SH-SY5Y (cell line): ENCODE measurements at regions not wholly inside any gene's neighbourhood (a gene's known extent, or its start where the extent isn't known, plus 50 kb on each side); places are given as distances from the start of the nearest gene placed in this dataset.

Experiments used
- GATA2 ChIP-seq: IDR thresholded peaks from 2 replicates; pipeline ENCODE4 v1.6.1; 2011; ENCODE audit warnings: mild to moderate bottlenecking, low read depth, low read length
- GATA3 ChIP-seq: IDR thresholded peaks from 2 replicates; pipeline ENCODE4 v1.6.1; 2011; ENCODE audit warnings: low read depth, mild to moderate bottlenecking, low read length, moderate library complexity

DNA sequence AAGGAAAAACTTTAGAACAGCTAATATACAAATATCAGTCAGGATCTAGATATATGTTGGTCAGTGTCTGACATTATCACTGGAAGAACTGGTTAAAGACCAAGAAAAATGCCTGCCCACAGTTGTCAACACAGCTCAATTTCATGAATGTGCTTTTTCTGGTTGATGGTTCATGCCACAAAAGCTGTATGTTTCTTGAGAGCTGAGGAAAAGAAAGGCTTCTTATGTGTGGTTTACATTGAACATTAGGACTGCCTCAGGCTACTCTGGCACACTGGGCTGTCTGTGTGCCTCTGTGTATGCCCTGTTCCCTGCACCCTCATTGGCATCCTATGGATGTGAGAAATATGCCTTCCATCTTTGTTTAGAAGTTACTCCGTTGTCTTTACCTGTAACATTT lies 218.8 kb upstream of the RGS6 start:
- TF ChIP-seq GATA3 (no peak), GATA2 (no peak)

GRCh38 chr14:71714225-71714624 lies 218.0 kb upstream of the RGS6 start:
- TF ChIP-seq GATA2 (no peak), GATA3 (no peak)

DNA sequence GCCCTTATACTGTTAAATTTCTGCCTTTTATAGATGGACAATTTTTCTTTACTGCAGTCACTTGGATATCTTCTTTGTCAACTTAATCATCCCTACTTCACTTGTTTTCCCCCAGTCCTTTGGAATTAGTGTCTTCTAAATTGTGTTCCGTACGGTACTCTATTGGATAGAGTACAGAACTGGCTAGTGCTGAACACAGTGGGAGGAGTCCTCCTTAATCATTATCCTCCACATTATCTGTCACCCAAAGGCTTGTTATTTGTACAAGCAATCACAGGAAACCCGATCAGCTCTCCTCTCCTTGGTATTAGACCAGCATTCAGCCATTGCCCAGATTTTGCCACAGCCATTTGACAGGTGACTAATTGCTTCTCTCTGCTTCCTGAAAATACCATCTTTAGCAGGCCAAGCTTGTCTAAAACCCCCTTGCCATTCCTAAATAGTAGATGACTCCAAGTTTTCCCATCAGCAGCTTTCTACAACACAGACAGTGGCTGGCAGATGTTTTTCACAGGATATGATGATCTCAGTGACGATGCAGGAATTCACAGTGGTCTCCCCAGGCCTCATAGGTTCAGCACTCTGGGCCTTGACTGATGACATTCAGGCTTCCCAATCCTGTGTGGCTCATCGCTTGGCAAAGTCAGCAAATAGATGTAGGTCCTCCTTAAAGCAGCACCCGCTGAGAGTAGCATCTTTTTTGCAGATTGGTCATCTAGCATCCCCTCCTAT lies 216.0 kb upstream of the RGS6 start:
- TF ChIP-seq GATA3 = no peak
- TF ChIP-seq GATA2 = no peak

GRCh38 chr14:71720978-71721624 lies 211.1 kb upstream of the RGS6 start:
- no peak for TF ChIP-seq GATA3
- TF ChIP-seq GATA2 = no peak

GRCh38 chr14:71721791-71722190 lies 210.4 kb upstream of the RGS6 start:
- TF ChIP-seq GATA3 = no peak
- TF ChIP-seq GATA2 = no peak

DNA sequence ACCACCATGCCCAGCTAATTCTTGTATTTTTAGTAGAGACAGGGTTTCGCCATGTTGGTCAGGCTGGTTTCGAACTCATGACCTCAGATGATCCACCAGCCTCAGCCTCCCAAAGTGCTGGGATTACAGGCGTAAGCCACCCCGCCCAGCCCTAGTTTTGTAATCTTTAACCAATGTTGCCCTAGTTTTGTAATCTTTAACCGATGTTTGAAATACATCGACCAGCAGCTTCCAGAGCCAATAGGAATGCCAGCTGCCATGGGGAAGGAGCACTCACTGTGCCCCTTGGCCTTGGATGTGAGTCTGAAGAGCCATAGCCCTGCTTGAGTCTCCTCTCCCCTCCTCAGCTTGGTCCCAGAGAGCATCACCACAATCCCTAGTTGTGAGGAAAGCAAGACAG lies 209.3 kb upstream of the RGS6 start:
- TF ChIP-seq GATA2 (no peak), GATA3 (no peak)

- no peak for TF ChIP-seq GATA3
- no peak for TF ChIP-seq GATA2
Measured at GRCh38 chr14:71725922-71726579, 206.2 kb upstream of the RGS6 start.

- TF ChIP-seq GATA3 = no peak
- TF ChIP-seq GATA2 = no peak
Measured at GRCh38 chr14:71726580-71727021, 205.6 kb upstream of the RGS6 start.

- TF ChIP-seq GATA2 (no peak), GATA3 (no peak)
Measured at GRCh38 chr14:71728386-71728785, 203.8 kb upstream of the RGS6 start.

DNA sequence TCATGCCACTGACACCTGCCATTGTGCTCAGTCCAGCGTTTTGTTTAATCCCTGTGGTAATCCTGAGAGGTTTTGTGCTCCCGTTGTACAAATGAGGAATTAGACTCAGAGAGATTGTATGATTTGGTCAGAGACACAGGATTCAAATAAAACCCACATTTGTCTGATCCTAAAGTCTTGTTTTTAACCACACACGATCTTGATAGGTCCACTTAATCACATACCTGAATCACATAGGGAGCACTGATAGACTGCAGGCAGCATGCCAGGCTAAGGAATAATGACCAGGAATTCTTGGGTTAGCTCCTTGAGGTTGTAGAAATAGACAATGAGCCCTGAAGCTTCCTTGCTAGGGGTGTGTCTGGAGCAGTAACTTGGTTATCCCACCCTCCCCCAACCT lies 202.6 kb upstream of the RGS6 start:
- TF ChIP-seq GATA2 (no peak), GATA3 (no peak)

DNA sequence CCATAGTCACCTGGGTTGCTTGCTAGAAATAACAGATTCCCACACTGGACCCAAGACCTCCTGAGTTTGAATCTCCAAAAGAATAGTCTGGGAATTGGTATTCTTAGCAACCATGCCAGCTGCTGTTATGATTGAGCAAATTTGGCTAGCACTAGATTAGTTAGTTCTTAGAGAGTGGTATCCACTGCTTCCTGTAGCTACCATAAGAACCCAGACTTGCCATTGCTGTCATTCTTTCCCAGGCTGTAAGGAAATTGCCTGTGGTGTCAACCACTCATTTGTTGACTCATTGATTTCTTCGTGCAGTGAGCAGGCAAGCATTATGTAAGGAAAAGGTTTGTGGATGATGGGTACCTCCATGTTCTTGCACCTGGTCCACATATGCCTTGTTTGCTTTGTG lies 201.8 kb upstream of the RGS6 start:
- TF ChIP-seq GATA3 (no peak), GATA2 (no peak)

GRCh38 chr14:71731096-71731495 lies 201.1 kb upstream of the RGS6 start:
- TF ChIP-seq GATA2 (no peak), GATA3 (no peak)

GRCh38 chr14:71733210-71733883 lies 198.9 kb upstream of the RGS6 start:
- TF ChIP-seq GATA2 (no peak), GATA3 (no peak)

DNA sequence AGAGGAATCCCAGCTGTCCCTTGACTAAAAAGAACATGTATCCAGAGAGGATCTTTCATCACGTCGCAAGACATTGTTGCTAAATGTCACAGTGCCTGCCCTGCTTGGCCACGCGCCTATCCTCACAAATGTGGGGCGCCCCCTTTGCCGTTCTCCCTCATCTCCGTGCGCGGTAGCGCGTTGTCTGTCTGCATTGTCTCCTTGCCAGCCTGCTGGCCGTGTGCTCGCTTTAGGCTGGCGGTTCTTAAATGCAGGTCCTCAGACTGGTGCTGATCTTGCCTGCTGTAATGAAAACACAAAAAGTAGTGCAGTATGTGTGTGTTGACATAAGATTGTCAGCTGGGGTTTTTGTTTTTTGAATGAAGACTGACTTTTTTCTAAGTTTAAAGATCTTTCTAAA lies 198.2 kb upstream of the RGS6 start:
- TF ChIP-seq GATA2 (no peak), GATA3 (no peak)
